Coronary artery (tissue), 2 donors: ENCODE measurements at regions not wholly inside any gene's neighbourhood (a gene's known extent, or its start where the extent isn't known, plus 50 kb on each side); places are given as distances from the start of the nearest gene placed in this dataset.

Experiments used
- DNase-seq: peaks from one replicate; pipeline ENCODE4 v3.0.0-alpha.2; 2017; ENCODE audit warnings: low spot score
- H3K27ac ChIP-seq, 2 donors: fragments of 200-600 bp; sonication (generic); one replicate each; pipeline ENCODE4 v1.5.1; 2016 to 2019
- H3K4me3 ChIP-seq: fragments of 200-600 bp; sonication (generic); 2 replicates; pipeline ENCODE4 v1.5.1; 2016; ENCODE audit warnings: mild to moderate bottlenecking, moderate library complexity
- TF ChIP-seq, protein P1 (sequence below): fragments of 200-600 bp; sonication (generic); IDR thresholded peaks from one replicate; pipeline ENCODE4 v1.5.1; 2019; ENCODE audit warnings: antibody characterized with exemption

- H3K27ac ChIP-seq, result no peak overlapping the region
- H3K4me3 ChIP-seq, result no peak overlapping the region
- TF ChIP-seq, protein P1, sequence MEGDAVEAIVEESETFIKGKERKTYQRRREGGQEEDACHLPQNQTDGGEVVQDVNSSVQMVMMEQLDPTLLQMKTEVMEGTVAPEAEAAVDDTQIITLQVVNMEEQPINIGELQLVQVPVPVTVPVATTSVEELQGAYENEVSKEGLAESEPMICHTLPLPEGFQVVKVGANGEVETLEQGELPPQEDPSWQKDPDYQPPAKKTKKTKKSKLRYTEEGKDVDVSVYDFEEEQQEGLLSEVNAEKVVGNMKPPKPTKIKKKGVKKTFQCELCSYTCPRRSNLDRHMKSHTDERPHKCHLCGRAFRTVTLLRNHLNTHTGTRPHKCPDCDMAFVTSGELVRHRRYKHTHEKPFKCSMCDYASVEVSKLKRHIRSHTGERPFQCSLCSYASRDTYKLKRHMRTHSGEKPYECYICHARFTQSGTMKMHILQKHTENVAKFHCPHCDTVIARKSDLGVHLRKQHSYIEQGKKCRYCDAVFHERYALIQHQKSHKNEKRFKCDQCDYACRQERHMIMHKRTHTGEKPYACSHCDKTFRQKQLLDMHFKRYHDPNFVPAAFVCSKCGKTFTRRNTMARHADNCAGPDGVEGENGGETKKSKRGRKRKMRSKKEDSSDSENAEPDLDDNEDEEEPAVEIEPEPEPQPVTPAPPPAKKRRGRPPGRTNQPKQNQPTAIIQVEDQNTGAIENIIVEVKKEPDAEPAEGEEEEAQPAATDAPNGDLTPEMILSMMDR, result no peak
- DNase-seq, result no peak
Measured at GRCh38 chr6:62626661-62627060, 340.6 kb upstream of the KHDRBS2 start.

DNA sequence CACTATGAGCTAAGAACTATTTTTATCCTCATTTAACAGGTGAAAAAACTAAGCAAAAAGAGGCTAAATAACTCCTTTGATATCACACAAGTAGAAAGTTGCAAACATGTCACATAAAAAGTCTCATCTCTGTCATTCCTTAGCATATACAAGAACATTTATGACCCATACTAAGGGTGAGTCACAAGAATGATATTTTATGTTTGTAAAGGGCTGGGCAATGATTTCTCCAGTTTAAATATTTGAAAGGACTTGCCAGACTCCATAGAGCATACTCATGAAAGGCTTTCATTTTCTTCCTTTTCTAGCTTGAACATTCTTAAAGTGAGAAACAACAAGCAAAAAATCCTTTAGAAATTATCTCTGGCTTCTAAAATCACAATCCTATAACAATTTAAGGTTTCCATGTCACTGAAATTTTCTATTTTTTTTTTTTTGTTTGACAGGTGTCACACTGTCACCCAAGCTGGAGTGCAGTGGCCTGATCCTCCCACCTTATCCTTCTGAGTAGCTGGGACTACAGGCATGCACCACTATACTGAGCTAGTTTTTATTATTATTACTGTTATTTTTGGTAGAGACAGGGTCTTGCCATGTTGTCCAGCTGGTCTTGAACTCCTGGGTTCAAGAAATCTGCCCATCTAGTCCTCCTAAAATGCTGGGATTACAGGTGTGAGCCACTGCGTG is 338.0 kb upstream of the KHDRBS2 start:
- no peak for DNase-seq
- Histone ChIP-seq H3K27ac (no peak overlapping the region), H3K4me3 (no peak overlapping the region)
- TF ChIP-seq, protein P1, result no peak

DNA sequence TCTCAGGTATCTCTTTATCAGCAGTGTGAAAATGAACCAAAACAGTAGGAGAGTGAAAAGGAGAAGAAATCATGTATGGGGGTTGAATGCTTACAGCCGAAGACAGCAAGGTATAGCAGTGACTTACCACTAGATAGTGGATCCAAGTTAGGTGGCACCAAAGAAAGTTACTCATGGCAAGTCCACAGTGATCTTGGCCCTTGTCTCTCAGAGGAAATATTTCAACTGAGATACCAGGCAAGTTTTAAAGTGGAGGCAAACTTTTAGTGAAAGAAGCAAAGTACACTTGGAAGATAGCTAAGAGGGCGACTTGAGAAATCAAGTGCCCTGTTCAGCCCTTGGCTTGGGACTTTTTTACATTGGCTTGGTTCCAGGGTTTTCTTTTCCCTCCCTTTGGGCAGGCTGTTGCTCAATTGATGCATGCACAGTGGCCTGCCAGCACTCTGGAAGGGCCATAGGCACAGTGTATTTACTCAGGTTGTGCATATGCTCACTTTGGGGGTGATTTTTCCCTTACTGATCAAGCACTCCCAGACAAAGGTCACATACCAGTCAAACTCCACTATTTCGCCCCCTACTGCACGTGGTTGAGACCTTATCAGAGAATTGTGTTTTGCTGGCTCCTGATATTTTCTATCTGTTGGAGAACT is 329.5 kb upstream of the KHDRBS2 start:
- Histone ChIP-seq H3K4me3 (no peak overlapping the region), H3K27ac (no peak overlapping the region)
- DNase-seq, result no peak
- TF ChIP-seq, protein P1, result no peak

DNA sequence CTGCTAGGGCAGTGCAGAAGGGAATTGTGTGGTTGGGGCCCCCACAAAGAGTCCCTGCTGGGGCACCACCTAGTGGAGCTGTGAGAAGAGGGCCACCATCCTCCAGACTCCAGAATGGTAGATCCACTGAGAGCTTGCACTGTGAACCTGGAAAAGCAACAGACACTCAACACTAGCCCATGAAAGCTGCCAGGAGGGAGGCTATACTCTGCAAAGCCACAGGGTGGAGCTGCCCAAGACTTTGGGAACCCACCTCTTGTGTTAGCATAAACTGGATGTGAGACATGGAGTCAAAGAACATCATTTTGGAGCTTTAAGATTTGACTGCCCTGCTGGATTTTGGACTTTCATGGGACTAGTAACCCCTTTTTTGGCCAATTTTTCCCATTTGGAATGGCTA is 328.4 kb upstream of the KHDRBS2 start:
- no peak overlapping the region for H3K27ac ChIP-seq
- H3K4me3 ChIP-seq, result no peak overlapping the region
- TF ChIP-seq, protein P1, result no peak
- no peak for DNase-seq

GRCh38 chr6:62613928-62614327 is 327.9 kb upstream of the KHDRBS2 start:
- no peak overlapping the region for H3K27ac ChIP-seq
- DNase-seq, result no peak
- TF ChIP-seq, protein P1, result no peak
- H3K4me3 ChIP-seq, result no peak overlapping the region

DNA sequence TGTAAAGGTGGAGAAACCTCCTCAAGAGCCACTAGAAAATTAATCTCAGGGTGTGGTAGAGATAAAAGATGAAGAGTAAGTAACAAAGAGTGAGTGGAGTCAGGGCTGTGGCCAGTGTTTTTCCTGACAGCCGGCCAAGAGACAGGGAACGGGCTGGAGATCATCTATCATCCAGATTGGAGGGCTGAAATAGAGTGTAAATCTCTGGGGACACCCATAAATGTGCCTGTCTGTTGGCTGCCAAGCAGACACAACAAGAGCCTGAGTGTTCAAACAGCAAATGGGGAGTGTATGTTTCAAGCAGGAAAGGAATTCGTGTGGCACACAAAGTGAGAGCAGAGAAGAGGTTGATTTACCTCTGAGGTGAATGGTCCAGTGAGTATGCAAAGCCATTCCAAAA is 326.4 kb upstream of the KHDRBS2 start:
- TF ChIP-seq, protein P1, result no peak
- no peak for DNase-seq
- Histone ChIP-seq H3K4me3 (no peak overlapping the region), H3K27ac (no peak overlapping the region)

DNA sequence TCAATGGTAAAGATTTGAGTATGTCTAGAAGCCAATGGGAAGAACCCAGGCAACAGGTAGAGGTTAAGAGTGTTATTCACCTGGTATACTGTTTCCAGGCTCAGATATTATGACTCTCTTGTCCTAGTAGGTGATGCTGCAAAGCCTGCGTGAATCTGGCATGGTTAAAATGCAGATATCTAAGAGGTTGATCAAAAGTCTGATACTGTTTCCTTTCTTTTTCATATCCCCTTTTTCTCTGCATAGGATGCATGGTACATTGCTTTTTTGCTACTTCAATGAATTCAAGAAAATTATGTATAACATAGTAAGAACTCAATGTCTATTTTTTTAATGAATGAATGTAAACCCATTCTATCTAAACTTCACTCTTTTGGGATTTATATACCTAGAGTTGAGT is 284.3 kb upstream of the KHDRBS2 start:
- DNase-seq, result no peak
- H3K4me3 ChIP-seq, result no peak overlapping the region
- TF ChIP-seq, protein P1, result no peak
- no peak overlapping the region for H3K27ac ChIP-seq
